HL-60 (cell line): ENCODE measurements at regions not wholly inside any gene's neighbourhood (a gene's known extent, or its start where the extent isn't known, plus 50 kb on each side); places are given as distances from the start of the nearest gene placed in this dataset.

ENCODE experiments used
- DNase-seq, 2 experiments: peaks; one replicate each; pipeline ENCODE4 v3.0.0-alpha.2; 2010 to 2020; ENCODE audit warnings: low read depth in 1 of 2, low spot score in 1 of 2
- H3K27ac ChIP-seq: fragments of 250-450 bp; sonication (Bioruptor Pico); replicated peaks from 2 replicates; pipeline ENCODE4 v1.5.1; 2020; ENCODE audit warnings: mild to moderate bottlenecking, moderate library complexity
- H3K27me3 ChIP-seq: fragments of 250-450 bp; sonication (Bioruptor Pico); 2 replicates; pipeline ENCODE4 v1.5.1; 2021; ENCODE audit warnings: mild to moderate bottlenecking, moderate library complexity; ENCODE audit not compliant: insufficient read depth, poor library complexity, severe bottlenecking
- H3K4me3 ChIP-seq: replicated peaks from 2 replicates; pipeline ENCODE4 v1.5.1; 2011; ENCODE audit warnings: mild to moderate bottlenecking, control low read depth, low read length; ENCODE audit not compliant: insufficient read depth
- GABPA ChIP-seq: IDR thresholded peaks from 2 replicates; pipeline ENCODE4 v1.6.1; 2012; ENCODE audit warnings: low read depth
- POLR2AphosphoS5 ChIP-seq: IDR thresholded peaks from 2 replicates; pipeline ENCODE4 v1.6.1; 2012; ENCODE audit warnings: low read depth
- SPI1 ChIP-seq: IDR thresholded peaks from 2 replicates; pipeline ENCODE4 v1.6.1; 2012; ENCODE audit warnings: low read depth, mild to moderate bottlenecking, borderline replicate concordance
- TF ChIP-seq, protein P1 (sequence below): IDR thresholded peaks from one replicate; pipeline ENCODE4 v1.5.1; 2011; ENCODE audit warnings: low read length, control low read depth, inconsistent platforms; ENCODE audit not compliant: insufficient read depth
- TF ChIP-seq, protein P2 (sequence below): IDR thresholded peaks from 2 replicates; pipeline ENCODE4 v1.6.1; 2012; ENCODE audit warnings: low read depth; ENCODE audit not compliant: insufficient replicate concordance

DNA sequence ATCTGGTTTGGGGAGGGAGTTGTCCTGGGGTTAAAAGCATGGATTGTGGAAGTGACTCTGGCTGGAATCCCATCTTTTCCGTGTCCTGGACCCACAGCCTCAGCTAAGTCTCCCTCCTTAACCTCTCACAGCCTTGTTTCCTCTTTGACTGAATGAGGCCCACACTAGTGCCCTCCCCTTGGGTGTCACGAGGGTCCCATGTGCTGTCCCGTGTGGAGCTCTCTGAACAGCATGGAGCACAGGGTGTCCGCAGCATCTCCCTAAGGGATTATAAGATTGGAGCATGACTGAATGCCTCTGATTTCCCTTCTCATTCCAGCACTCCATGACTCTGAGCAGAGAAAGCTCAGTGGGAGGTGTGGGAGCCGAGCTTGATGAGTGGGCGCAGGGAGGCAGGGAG lies 182.5 kb downstream of the TEX29 start:
- Histone ChIP-seq H3K4me3 (no peak overlapping the region), H3K27me3 (no peaks in the 10 kb centered on the region), H3K27ac (no peak overlapping the region)
- no peak for DNase-seq
- TF ChIP-seq SPI1, result no peak
- TF ChIP-seq, protein P1, sequence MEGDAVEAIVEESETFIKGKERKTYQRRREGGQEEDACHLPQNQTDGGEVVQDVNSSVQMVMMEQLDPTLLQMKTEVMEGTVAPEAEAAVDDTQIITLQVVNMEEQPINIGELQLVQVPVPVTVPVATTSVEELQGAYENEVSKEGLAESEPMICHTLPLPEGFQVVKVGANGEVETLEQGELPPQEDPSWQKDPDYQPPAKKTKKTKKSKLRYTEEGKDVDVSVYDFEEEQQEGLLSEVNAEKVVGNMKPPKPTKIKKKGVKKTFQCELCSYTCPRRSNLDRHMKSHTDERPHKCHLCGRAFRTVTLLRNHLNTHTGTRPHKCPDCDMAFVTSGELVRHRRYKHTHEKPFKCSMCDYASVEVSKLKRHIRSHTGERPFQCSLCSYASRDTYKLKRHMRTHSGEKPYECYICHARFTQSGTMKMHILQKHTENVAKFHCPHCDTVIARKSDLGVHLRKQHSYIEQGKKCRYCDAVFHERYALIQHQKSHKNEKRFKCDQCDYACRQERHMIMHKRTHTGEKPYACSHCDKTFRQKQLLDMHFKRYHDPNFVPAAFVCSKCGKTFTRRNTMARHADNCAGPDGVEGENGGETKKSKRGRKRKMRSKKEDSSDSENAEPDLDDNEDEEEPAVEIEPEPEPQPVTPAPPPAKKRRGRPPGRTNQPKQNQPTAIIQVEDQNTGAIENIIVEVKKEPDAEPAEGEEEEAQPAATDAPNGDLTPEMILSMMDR, result no peak

DNA sequence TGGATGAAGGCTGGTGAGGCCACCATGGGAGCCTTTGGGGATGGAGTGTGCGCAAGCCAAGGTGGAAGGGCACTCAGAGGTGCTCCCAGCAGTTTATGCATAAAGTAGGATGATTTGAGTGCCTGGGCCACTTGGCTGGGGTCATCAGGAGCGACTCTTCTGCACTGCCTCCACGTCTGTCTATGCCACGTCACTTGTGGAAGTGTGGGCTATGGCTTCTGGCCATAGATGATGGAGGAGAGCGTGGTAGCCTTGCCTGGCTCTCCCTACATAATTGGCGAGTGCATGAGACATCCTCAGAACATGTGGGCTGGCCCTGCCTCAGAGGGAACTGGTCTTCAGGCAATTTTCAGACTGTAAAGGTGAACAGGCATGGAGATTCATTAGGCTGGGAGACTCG lies 182.9 kb downstream of the TEX29 start:
- no peak overlapping the region for H3K27ac ChIP-seq
- no peak for DNase-seq
- no peak for TF ChIP-seq GABPA
- TF ChIP-seq, protein P1, result no peak
- TF ChIP-seq, protein P2, sequence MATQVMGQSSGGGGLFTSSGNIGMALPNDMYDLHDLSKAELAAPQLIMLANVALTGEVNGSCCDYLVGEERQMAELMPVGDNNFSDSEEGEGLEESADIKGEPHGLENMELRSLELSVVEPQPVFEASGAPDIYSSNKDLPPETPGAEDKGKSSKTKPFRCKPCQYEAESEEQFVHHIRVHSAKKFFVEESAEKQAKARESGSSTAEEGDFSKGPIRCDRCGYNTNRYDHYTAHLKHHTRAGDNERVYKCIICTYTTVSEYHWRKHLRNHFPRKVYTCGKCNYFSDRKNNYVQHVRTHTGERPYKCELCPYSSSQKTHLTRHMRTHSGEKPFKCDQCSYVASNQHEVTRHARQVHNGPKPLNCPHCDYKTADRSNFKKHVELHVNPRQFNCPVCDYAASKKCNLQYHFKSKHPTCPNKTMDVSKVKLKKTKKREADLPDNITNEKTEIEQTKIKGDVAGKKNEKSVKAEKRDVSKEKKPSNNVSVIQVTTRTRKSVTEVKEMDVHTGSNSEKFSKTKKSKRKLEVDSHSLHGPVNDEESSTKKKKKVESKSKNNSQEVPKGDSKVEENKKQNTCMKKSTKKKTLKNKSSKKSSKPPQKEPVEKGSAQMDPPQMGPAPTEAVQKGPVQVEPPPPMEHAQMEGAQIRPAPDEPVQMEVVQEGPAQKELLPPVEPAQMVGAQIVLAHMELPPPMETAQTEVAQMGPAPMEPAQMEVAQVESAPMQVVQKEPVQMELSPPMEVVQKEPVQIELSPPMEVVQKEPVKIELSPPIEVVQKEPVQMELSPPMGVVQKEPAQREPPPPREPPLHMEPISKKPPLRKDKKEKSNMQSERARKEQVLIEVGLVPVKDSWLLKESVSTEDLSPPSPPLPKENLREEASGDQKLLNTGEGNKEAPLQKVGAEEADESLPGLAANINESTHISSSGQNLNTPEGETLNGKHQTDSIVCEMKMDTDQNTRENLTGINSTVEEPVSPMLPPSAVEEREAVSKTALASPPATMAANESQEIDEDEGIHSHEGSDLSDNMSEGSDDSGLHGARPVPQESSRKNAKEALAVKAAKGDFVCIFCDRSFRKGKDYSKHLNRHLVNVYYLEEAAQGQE, result no peak
- no peak for TF ChIP-seq POLR2AphosphoS5
- no peak for TF ChIP-seq SPI1
- no peak overlapping the region for H3K4me3 ChIP-seq
- no peaks in the 10 kb centered on the region for H3K27me3 ChIP-seq

DNA sequence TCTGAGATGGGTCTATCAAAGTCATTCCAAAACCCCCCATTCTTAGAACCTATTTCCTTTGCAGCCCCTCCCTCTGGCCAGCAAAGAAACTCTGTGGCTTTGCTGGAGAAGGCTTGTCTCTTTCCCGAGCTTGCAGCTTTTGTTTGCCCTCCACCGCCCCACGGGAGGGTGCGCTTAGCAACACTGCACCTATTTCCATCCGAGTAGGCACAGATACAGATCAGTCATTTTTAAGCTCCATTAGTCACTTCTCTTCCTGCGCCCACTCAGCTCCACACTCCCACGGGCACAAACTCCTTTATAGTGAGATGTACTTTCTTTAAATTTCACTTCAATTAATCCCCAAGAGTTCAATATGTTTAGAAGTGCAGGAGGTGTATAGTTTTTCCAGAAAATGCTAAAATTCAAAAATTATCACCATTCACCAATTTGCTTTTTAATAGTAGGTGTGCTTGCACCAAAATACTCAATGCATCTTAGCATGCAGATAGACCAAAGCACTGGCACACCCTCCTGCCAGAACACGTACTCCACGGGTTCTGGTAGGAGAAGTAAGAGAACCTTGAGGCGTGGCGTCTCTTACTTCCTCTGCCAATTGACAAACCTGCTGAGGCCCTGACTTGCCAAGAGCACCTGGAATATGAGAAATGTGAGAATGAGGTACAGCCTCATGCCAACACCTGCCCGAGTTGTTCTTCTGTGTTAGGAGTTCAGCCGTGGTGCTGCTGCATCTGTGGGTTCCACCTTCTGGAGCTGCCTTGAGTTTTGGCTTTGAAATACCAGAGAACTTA lies 183.7 kb downstream of the TEX29 start:
- Histone ChIP-seq H3K27ac (no peak overlapping the region), H3K27me3 (no peaks in the 10 kb centered on the region), H3K4me3 (no peak overlapping the region)
- TF ChIP-seq SPI1, result no peak
- TF ChIP-seq POLR2AphosphoS5, result no peak
- TF ChIP-seq GABPA, result no peak
- TF ChIP-seq, protein P1, result no peak
- TF ChIP-seq, protein P2, result no peak
- no peak for DNase-seq
